ENCODE measurements at regions not wholly inside any gene's neighbourhood (a gene's known extent, or its start where the extent isn't known, plus 50 kb on each side); places are given as distances from the start of the nearest gene placed in this dataset.

- no peak for TF ChIP-seq POLR2AphosphoS5 (IDR thresholded peaks at IDR 0.05)
- TF ChIP-seq CTCF (IDR thresholded peaks at IDR 0.05) = no peak
These were observed 559.0 kb downstream of the GALC start for GRCh38 chr14:87434011-87434410.

Data from breast epithelium (tissue), 3 donors.